ENCODE measurements at regions not wholly inside any gene's neighbourhood (a gene's known extent, or its start where the extent isn't known, plus 50 kb on each side); places are given as distances from the start of the nearest gene placed in this dataset.

DNA sequence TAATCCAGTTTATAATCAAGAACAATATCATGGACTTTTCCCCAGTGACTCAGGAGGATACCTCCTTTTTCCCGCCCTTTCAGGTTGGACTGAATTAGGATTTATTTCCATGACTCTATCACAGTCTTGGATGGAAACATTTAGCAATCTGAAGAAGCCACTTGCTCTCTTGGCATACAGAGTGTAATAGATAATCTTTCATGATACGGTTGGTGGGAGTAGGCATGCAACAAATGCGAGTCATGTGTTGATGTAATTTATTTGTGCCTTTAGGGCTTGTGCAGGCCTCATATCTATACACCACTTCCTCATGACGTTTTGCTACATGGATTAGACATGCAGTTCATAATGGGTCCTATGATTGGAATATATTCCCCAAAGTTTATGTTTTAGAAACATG is 54.2 kb upstream of the MCTP2 start:
- H3K9me3 ChIP-seq (ENCODE audit: control insufficient read depth, low read length): no peaks in the 10 kb centered on the region
- no peaks in the 10 kb centered on the region for H3K27me3 ChIP-seq (ENCODE audit: control insufficient read depth, insufficient read depth)
- no peak overlapping the region for H3K4me3 ChIP-seq (ENCODE audit: low read length)
- intact Hi-C loops (cut with DNase I): no loop called here
- no peak overlapping the region for H3K27ac ChIP-seq (ENCODE audit: low read length)
- no peaks in the 10 kb centered on the region for H3K4me1 ChIP-seq (ENCODE audit: control insufficient read depth, insufficient read depth, low read length)
- ATAC-seq (no peak), DNase-seq (no peak)
- WGBS: 54% methylated on average over 4 of the region's 4 CpGs

DNA sequence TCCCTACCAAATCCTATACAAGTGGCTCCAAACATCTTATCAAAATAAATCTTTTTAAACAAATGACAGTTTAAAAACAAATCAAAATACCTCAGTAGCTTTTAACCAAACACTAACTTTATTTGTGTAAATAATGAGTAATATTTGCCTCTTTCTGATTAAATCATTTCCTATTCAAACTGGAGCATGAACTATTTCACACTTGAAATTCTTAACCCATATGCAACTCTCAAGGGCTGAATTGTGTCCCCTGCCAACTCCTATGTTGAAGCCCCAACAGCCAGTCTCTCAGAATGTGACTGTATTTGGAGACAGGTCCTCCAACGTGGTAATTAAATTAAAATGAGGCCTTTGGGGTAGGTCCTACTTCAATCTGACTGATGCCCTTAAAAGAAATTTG is 55.9 kb upstream of the MCTP2 start:
- Histone ChIP-seq H3K9me3 (ENCODE audit: control insufficient read depth, low read length) (no peaks in the 10 kb centered on the region), H3K4me3 (ENCODE audit: low read length) (no peak overlapping the region), H3K27ac (ENCODE audit: low read length) (no peak overlapping the region), H3K27me3 (ENCODE audit: control insufficient read depth, insufficient read depth) (no peaks in the 10 kb centered on the region), H3K4me1 (ENCODE audit: control insufficient read depth, insufficient read depth, low read length) (no peaks in the 10 kb centered on the region)
- DNase-seq (no peak), ATAC-seq (no peak)
- intact Hi-C loops (cut with DNase I): no loop called here
- 37% methylated on average over 1 of the region's 1 CpG for WGBS

DNA sequence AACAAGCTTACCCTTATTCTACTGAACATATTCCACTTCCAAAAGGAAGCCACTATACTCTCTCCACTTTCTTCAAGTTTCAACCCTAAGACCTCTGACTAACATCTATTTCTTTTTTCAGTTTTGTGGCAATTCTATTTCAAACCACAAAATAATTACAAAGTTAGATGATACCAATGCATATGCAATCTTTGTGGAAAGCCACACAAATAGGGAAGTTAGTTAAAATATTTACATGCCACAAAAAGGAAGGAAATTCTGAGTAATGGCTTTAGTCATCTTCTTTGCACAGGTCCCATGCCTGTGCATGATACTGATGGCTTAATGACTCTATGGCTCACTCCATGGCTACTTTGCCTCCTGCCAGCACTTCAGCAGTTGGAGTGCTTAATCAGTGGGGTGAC is 57.0 kb upstream of the MCTP2 start:
- no peak overlapping the region for H3K27ac ChIP-seq (ENCODE audit: low read length)

DNA sequence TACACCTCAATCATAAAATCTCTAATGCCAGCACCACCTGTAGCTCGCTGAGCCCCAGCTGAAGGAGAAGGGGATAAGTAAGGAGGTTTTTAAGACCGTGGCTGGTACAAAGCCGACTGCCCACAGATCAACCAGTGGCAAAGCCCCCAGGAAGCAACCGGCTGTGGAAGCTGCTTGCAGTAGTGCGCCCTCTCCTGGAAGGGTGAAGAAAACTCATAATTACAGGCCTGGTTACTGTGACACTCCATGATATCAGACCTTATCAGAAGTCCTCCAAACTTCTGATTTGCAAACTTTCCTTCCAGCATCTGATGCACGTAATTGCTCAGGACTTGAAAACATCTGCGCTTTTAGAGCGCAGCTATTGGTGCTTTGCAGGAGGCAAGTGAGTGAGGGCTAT is 63.1 kb upstream of the MCTP2 start:
- intact Hi-C loops (cut with DNase I): no loop called here
- no peak overlapping the region for H3K4me3 ChIP-seq (ENCODE audit: low read length)
- no peaks in the 10 kb centered on the region for H3K27me3 ChIP-seq (ENCODE audit: control insufficient read depth, insufficient read depth)
- no peak for DNase-seq
- no peak overlapping the region for H3K27ac ChIP-seq (ENCODE audit: low read length)
- no peaks in the 10 kb centered on the region for H3K4me1 ChIP-seq (ENCODE audit: control insufficient read depth, insufficient read depth, low read length)
- WGBS: 86% methylated on average over 8 of the region's 8 CpGs
- H3K9me3 ChIP-seq (ENCODE audit: control insufficient read depth, low read length): no peaks in the 10 kb centered on the region
- no peak for ATAC-seq

More for the DNA sequence above, 57.0 kb upstream of the MCTP2 start:
- intact Hi-C loops (cut with DNase I): no loop called here
- Histone ChIP-seq H3K27me3 (ENCODE audit: control insufficient read depth, insufficient read depth) (no peaks in the 10 kb centered on the region), H3K4me3 (ENCODE audit: low read length) (no peak overlapping the region), H3K9me3 (ENCODE audit: control insufficient read depth, low read length) (no peaks in the 10 kb centered on the region), H3K4me1 (ENCODE audit: control insufficient read depth, insufficient read depth, low read length) (no peaks in the 10 kb centered on the region)
- DNase-seq (no peak), ATAC-seq (peak in 1 of 2 donors; percentile 47)

DNA sequence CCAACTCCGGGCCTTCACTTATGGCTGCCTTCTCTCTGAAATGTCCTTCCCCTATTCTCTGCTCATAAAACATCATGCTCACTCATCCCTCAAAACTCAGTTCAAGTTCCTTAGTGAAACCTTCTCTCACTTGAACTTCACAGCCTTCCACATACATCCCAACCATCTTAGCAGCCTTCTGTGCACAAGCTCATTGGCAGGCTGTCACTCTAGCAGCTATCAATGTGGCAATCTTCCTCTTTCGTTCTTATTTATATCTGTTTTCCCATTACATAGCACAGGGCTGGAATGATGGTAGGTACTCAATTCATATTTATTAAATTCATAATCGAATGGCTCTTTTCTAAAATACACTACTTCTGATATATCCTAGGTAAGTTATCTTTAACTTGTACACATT is 66.4 kb upstream of the MCTP2 start:
- ATAC-seq (no peak), DNase-seq (no peak)
- Histone ChIP-seq H3K4me1 (ENCODE audit: control insufficient read depth, insufficient read depth, low read length) (no peaks in the 10 kb centered on the region), H3K27ac (ENCODE audit: low read length) (no peak overlapping the region), H3K4me3 (ENCODE audit: low read length) (no peak overlapping the region), H3K9me3 (ENCODE audit: control insufficient read depth, low read length) (no peaks in the 10 kb centered on the region), H3K27me3 (ENCODE audit: control insufficient read depth, insufficient read depth) (no peaks in the 10 kb centered on the region)
- intact Hi-C loops (cut with DNase I): loop anchor here in 3 of 4 donors (2.0 to 5.0 kb wide), 2 partner anchors 157 to 160 kb away; no protein-coding TSS in a partner anchor
- WGBS: 76% methylated on average over 3 of the region's 3 CpGs

DNA sequence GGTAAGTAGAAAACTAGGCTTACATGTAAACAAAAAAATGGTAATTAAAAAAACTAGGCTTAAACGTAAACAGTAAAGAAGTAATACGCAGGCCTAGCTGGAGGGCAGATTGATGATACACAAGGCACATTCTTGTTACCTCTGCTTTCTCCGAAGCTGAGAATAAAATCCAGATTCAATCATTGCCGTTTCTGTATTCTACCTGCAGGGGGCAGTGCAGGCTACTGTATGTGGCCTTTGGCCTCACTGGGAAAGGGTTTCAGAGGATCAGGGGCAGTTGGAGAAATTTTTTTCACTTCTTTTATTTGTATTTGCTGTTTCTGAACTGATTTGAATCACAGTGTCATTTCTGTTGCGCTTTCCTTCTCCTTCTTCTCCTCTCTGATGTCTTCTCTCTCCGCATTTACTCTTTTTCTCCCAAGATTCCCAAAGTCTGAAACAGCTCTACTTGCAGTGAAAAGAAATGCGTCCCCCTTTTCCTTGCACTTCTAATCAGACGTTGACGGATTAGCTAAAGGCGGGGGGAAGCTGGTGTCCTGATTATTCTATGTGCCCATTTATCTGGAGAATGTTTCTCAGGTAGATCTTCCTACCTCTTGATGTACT is 67.1 kb upstream of the MCTP2 start:
- Histone ChIP-seq H3K27ac (ENCODE audit: low read length) (no peak overlapping the region), H3K9me3 (ENCODE audit: control insufficient read depth, low read length) (no peaks in the 10 kb centered on the region), H3K27me3 (ENCODE audit: control insufficient read depth, insufficient read depth) (no peaks in the 10 kb centered on the region), H3K4me3 (ENCODE audit: low read length) (no peak overlapping the region), H3K4me1 (ENCODE audit: control insufficient read depth, insufficient read depth, low read length) (no peaks in the 10 kb centered on the region)
- intact Hi-C loops (cut with DNase I): loop anchor here in 3 of 4 donors (2.0 to 5.0 kb wide), 2 partner anchors 158 to 160 kb away; no protein-coding TSS in a partner anchor
- DNase-seq (peak in 1 of 3 donors; percentile 24), ATAC-seq (peak in 1 of 2 donors; percentile 51)
- WGBS: 42% methylated on average over 10 of the region's 10 CpGs

DNA sequence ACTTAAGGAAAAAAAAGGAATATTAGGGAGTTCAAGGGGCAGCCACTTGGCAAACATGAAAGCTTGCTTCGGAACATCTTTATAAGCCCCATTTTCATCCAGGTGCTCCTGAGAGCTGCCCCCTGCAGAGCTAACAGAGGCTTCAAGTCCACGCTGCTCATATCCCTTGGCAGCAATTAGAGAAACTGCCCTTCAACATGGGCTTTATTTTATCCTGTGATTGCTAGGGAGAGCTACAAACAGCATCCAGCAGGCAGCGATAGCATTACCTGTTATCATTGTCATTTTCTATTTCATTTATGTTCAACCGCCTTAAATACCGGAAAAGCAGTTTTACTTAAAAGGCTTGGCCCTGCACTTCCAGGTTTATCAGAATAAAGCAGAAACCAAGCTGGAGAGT is 68.4 kb upstream of the MCTP2 start:
- no peak for ATAC-seq
- WGBS: 82% methylated on average over 5 of the region's 5 CpGs
- intact Hi-C loops (cut with DNase I): loop anchor here in 1 of 4 donors (5.0 kb wide), 1 partner anchor 159 kb away; no protein-coding TSS in a partner anchor

DNA sequence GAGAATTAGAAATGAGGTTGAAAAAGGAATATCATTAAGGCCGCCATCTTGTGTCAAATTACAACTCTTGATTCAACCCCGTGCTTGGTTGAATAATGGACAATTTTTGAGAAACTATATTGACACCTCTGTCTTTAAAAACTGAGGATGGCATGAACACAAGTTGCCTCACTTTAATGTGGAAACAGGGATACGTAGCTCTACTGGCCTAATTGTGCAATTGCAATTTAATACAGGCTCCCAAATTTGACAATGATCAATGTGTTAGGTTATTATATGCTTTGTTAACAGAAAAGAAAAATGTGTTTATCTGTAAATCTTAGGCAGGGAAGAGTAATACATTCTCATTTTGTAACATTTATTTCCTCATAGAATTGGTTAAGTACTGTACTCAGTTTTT is 77.1 kb upstream of the MCTP2 start:
- Histone ChIP-seq H3K4me3 (ENCODE audit: low read length) (no peak overlapping the region), H3K27me3 (ENCODE audit: control insufficient read depth, insufficient read depth) (no peaks in the 10 kb centered on the region), H3K27ac (ENCODE audit: low read length) (no peak overlapping the region), H3K4me1 (ENCODE audit: control insufficient read depth, insufficient read depth, low read length) (no peaks in the 10 kb centered on the region), H3K9me3 (ENCODE audit: control insufficient read depth, low read length) (no peaks in the 10 kb centered on the region)
- WGBS: 79% methylated on average over 3 of the region's 3 CpGs
- DNase-seq (no peak), ATAC-seq (no peak)
- intact Hi-C loops (cut with DNase I): no loop called here

More for the DNA sequence above, 68.4 kb upstream of the MCTP2 start:
- Histone ChIP-seq H3K27ac (ENCODE audit: low read length) (no peak overlapping the region), H3K4me3 (ENCODE audit: low read length) (no peak overlapping the region), H3K4me1 (ENCODE audit: control insufficient read depth, insufficient read depth, low read length) (no peaks in the 10 kb centered on the region), H3K27me3 (ENCODE audit: control insufficient read depth, insufficient read depth) (no peaks in the 10 kb centered on the region), H3K9me3 (ENCODE audit: control insufficient read depth, low read length) (no peaks in the 10 kb centered on the region)
- DNase-seq: no peak

DNA sequence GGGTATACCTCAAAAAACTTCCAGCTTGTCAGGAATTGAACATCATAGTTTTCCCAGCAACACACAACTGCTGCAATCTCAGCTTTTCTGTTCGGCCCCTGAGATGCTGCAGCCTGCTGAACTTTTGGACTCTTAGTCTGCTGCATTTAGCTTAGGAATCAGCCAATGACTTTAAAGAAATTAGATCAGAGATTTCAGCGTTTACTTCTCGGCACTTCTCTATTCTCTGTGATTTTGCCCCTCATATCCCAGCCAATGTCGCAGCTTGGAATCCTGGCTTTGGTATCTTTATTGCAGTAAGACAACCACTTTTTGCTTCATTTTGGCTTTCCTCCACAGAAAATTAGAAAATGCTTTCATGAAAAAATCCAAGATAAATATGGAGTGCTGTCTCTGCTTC is 86.3 kb upstream of the MCTP2 start:
- DNase-seq (no peak), ATAC-seq (no peak)
- intact Hi-C loops (cut with DNase I): no loop called here
- WGBS: 65% methylated on average over 4 of the region's 4 CpGs
- Histone ChIP-seq H3K4me3 (ENCODE audit: low read length) (no peak overlapping the region), H3K4me1 (ENCODE audit: control insufficient read depth, insufficient read depth, low read length) (no peaks in the 10 kb centered on the region), H3K27ac (ENCODE audit: low read length) (no peak overlapping the region), H3K27me3 (ENCODE audit: control insufficient read depth, insufficient read depth) (no peaks in the 10 kb centered on the region), H3K9me3 (ENCODE audit: control insufficient read depth, low read length) (no peaks in the 10 kb centered on the region)

DNA sequence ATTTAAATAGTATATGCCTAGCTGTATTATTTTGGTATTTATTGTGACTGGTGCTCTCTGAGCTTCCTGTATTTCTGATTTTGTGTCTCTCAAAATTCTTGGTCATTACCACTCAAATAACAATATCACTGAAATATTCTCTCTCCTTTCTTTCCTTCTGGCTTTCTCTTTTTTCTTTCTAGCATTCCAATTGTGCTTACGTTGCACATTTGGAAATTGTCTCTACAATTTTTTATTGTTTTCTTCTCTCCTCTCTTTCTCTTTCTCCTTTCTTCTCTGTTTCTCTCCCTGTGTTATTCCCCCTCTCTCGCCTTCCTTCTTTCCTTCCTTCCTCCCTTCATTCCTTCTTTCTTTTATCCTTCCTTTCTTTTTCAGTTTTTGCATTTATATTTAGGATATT is 89.6 kb upstream of the MCTP2 start:
- WGBS: 84% methylated on average over 2 of the region's 2 CpGs
- DNase-seq: no peak
- no peak overlapping the region for H3K4me3 ChIP-seq (ENCODE audit: low read length)
- H3K27me3 ChIP-seq (ENCODE audit: control insufficient read depth, insufficient read depth): no peaks in the 10 kb centered on the region
- H3K27ac ChIP-seq (ENCODE audit: low read length): no peak overlapping the region
- no peak for ATAC-seq
- intact Hi-C loops (cut with DNase I): no loop called here
- no peaks in the 10 kb centered on the region for H3K4me1 ChIP-seq (ENCODE audit: control insufficient read depth, insufficient read depth, low read length)
- H3K9me3 ChIP-seq (ENCODE audit: control insufficient read depth, low read length): no peaks in the 10 kb centered on the region

DNA sequence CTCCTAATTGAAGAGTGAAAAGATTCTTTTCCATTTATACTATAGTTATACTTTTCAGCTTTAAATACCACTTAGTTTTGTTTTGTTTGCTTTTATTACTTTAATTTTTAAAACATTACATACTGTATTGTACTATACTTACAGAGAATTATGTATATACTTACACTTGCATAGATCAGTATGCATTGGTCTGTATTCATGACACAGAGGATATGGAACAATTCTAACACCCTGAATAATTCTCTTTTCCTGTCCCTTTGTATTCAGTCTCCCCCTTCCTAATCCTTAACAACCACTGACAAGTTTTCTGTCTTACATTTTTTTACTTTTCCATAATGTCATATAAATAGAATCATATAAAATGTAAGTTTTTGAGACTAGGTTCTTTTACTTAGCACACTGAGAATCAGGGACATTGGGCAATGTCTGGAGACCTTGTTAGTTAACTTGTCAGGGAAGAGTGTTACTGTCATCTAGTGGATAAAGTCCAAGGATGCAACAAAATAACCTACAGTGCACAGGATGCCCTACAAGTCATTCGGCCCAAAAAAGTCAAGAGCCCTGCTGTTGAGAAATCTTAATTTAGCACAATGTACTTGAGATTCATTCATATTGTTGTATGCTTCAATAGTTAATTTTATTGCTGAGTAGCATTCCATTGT is 95.7 kb upstream of the MCTP2 start:
- intact Hi-C loops (cut with DNase I): no loop called here
- no peak overlapping the region for H3K27ac ChIP-seq (ENCODE audit: low read length)
- DNase-seq: no peak
- no peaks in the 10 kb centered on the region for H3K4me1 ChIP-seq (ENCODE audit: control insufficient read depth, insufficient read depth, low read length)
- H3K9me3 ChIP-seq (ENCODE audit: control insufficient read depth, low read length): no peaks in the 10 kb centered on the region
- ATAC-seq: no peak
- no peaks in the 10 kb centered on the region for H3K27me3 ChIP-seq (ENCODE audit: control insufficient read depth, insufficient read depth)
- no peak overlapping the region for H3K4me3 ChIP-seq (ENCODE audit: low read length)
- 35% methylated on average over 1 of the region's 1 CpG for WGBS
